ENCODE measurements at regions not wholly inside any gene's neighbourhood (a gene's known extent, or its start where the extent isn't known, plus 50 kb on each side); places are given as distances from the start of the nearest gene placed in this dataset.

DNA sequence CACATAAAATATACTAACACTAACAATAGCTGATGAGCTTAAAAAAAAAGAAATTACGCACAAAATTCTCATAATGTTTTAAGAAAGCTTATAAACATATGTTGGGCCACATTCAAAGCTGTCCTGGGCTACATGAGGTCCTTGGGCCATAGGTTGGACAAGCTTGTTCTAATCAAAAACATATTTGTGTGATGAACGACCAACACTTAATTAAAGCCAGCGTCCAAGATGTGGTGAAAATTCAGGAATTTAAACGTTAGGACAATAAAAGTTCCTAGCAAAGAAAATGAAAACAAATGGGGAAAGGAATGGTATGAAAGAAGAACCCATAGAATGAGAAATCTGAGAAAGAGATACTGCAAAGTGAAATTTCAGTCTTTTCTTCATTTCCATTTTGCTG is 429.6 kb upstream of the DMAC1 start (continued):
- TF ChIP-seq TAF1 (conservative IDR thresholded peaks at IDR 0.05) (no peak), NR2F2 (IDR thresholded peaks at IDR 0.05) (no peak), YY1 (IDR thresholded peaks at IDR 0.05) (no peak)

DNA sequence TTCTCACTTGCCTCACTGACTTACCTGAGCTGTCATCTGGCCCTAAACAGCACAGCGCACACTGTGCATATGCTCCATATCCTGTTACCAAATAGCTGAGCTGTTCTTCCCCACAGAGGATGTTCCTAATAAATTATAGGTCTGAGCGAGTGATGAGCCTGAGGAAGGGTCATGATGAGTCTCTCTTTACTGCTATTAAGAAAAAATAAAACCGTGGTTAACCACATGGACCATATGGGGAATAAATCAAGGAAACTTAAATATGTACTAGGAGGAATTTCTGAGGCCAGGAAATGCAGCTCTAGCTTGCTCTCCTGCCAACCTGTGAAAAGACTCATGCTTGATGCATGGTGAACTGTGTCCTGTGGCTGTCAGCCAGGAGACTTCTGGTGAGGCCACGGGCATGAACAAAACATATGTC is 424.8 kb upstream of the DMAC1 start:
- no peak overlapping the region for H3K27ac ChIP-seq (ENCODE audit: low read depth in 1 of 2, low read length in 2 of 2)
- no peaks in the 10 kb centered on the region for H3K9me3 ChIP-seq (ENCODE audit: control insufficient read depth in 4 of 4, low read length in 3 of 4)
- no peak overlapping the region for H3K4me3 ChIP-seq (ENCODE audit: low read depth in 1 of 3, low read length in 3 of 3)
- no peaks in the 10 kb centered on the region for H3K36me3 ChIP-seq (ENCODE audit: control insufficient read depth in 4 of 4, insufficient read depth in 3 of 4, low read depth in 1 of 4, low read length in 3 of 4)
- WGBS, result 72% methylated on average over 4 of the region's 4 CpGs
- H3K27me3 ChIP-seq (ENCODE audit: control insufficient read depth in 4 of 4, insufficient read depth in 4 of 4, low read length in 3 of 4), result no peaks in the 10 kb centered on the region
- no peaks in the 10 kb centered on the region for H3K4me1 ChIP-seq (ENCODE audit: control insufficient read depth in 4 of 4, insufficient read depth in 4 of 4, low read length in 3 of 4)
- no peak overlapping the region for H3K9ac ChIP-seq (ENCODE audit: low read depth in 1 of 2, low read length in 2 of 2)
- no peak for DNase-seq (ENCODE audit: low spot score)
- no peak for TF ChIP-seq YY1 (IDR thresholded peaks at IDR 0.05)
- no peak for TF ChIP-seq RXRA (IDR thresholded peaks at IDR 0.05)

DNA sequence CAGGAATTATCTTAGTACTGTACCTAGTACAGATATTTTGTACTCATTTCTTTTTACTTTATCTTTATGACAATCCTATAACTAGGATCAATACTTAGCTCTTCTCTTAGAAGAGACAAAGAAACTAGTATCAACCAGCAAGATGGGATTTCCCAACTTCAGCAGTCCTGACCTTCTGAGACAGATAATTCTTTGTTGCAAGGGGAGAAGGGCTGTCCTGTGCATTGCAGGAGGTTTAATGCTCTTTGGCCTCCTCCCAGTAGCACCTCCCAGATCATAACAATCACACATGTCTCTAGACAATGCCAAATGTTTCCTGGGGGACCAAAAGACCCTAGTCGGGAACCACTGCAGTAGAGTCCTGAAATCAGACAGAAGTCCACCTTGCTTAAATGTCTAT is 424.3 kb upstream of the DMAC1 start:
- Histone ChIP-seq H3K4me1 (ENCODE audit: control insufficient read depth in 4 of 4, insufficient read depth in 4 of 4, low read length in 3 of 4) (no peaks in the 10 kb centered on the region), H3K9me3 (ENCODE audit: control insufficient read depth in 4 of 4, low read length in 3 of 4) (no peaks in the 10 kb centered on the region), H3K4me3 (ENCODE audit: low read depth in 1 of 3, low read length in 3 of 3) (no peak overlapping the region), H3K27ac (ENCODE audit: low read depth in 1 of 2, low read length in 2 of 2) (no peak overlapping the region), H3K9ac (ENCODE audit: low read depth in 1 of 2, low read length in 2 of 2) (no peak overlapping the region), H3K36me3 (ENCODE audit: control insufficient read depth in 4 of 4, insufficient read depth in 3 of 4, low read depth in 1 of 4, low read length in 3 of 4) (no peaks in the 10 kb centered on the region), H3K27me3 (ENCODE audit: control insufficient read depth in 4 of 4, insufficient read depth in 4 of 4, low read length in 3 of 4) (no peaks in the 10 kb centered on the region)
- TF ChIP-seq JUND (IDR thresholded peaks at IDR 0.05), result no peak
- TF ChIP-seq RXRA (IDR thresholded peaks at IDR 0.05), result no peak
- TF ChIP-seq, protein P1, sequence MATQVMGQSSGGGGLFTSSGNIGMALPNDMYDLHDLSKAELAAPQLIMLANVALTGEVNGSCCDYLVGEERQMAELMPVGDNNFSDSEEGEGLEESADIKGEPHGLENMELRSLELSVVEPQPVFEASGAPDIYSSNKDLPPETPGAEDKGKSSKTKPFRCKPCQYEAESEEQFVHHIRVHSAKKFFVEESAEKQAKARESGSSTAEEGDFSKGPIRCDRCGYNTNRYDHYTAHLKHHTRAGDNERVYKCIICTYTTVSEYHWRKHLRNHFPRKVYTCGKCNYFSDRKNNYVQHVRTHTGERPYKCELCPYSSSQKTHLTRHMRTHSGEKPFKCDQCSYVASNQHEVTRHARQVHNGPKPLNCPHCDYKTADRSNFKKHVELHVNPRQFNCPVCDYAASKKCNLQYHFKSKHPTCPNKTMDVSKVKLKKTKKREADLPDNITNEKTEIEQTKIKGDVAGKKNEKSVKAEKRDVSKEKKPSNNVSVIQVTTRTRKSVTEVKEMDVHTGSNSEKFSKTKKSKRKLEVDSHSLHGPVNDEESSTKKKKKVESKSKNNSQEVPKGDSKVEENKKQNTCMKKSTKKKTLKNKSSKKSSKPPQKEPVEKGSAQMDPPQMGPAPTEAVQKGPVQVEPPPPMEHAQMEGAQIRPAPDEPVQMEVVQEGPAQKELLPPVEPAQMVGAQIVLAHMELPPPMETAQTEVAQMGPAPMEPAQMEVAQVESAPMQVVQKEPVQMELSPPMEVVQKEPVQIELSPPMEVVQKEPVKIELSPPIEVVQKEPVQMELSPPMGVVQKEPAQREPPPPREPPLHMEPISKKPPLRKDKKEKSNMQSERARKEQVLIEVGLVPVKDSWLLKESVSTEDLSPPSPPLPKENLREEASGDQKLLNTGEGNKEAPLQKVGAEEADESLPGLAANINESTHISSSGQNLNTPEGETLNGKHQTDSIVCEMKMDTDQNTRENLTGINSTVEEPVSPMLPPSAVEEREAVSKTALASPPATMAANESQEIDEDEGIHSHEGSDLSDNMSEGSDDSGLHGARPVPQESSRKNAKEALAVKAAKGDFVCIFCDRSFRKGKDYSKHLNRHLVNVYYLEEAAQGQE (IDR thresholded peaks at IDR 0.05), result no peak
- TF ChIP-seq, protein P2, sequence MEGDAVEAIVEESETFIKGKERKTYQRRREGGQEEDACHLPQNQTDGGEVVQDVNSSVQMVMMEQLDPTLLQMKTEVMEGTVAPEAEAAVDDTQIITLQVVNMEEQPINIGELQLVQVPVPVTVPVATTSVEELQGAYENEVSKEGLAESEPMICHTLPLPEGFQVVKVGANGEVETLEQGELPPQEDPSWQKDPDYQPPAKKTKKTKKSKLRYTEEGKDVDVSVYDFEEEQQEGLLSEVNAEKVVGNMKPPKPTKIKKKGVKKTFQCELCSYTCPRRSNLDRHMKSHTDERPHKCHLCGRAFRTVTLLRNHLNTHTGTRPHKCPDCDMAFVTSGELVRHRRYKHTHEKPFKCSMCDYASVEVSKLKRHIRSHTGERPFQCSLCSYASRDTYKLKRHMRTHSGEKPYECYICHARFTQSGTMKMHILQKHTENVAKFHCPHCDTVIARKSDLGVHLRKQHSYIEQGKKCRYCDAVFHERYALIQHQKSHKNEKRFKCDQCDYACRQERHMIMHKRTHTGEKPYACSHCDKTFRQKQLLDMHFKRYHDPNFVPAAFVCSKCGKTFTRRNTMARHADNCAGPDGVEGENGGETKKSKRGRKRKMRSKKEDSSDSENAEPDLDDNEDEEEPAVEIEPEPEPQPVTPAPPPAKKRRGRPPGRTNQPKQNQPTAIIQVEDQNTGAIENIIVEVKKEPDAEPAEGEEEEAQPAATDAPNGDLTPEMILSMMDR (IDR thresholded peaks at IDR 0.05; ENCODE audit: low read depth, low read length, missing input control), result no peak
- no peak for TF ChIP-seq TAF1 (conservative IDR thresholded peaks at IDR 0.05)
- TF ChIP-seq SP1 (IDR thresholded peaks at IDR 0.05), result no peak
- TF ChIP-seq NR2F2 (IDR thresholded peaks at IDR 0.05), result no peak
- no peak for TF ChIP-seq FOXA2 (IDR thresholded peaks at IDR 0.05)
- TF ChIP-seq YY1 (IDR thresholded peaks at IDR 0.05), result no peak
- TF ChIP-seq EGR1 (IDR thresholded peaks at IDR 0.05; ENCODE audit: low read depth in 2 of 2), result no peak
- DNase-seq (ENCODE audit: low spot score), result no peak
- WGBS, result 76% methylated on average over 1 of the region's 1 CpG

DNA sequence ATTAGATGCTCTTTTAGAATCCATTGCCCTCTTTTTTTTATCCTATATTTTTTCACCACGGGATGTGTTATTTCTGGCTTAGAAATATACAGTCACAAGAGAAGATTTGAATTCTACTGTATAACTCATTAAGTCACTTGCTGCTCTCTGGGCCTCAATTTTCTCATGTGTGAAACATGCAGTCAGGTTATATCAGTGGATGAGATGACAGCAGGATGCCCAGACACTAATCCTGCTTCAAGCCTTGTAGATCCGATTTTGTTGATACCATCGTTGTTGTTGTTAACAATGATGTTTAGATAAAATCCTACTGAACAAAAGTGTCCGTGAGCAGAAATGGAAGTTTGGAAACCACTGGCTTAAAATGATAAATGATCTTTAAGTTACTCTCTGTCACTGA is 421.9 kb upstream of the DMAC1 start:
- Histone ChIP-seq H3K9ac (ENCODE audit: low read depth in 1 of 2, low read length in 2 of 2) (no peak overlapping the region), H3K36me3 (ENCODE audit: control insufficient read depth in 4 of 4, insufficient read depth in 3 of 4, low read depth in 1 of 4, low read length in 3 of 4) (no peaks in the 10 kb centered on the region), H3K27ac (ENCODE audit: low read depth in 1 of 2, low read length in 2 of 2) (no peak overlapping the region), H3K4me1 (ENCODE audit: control insufficient read depth in 4 of 4, insufficient read depth in 4 of 4, low read length in 3 of 4) (no peaks in the 10 kb centered on the region), H3K4me3 (ENCODE audit: low read depth in 1 of 3, low read length in 3 of 3) (no peak overlapping the region), H3K9me3 (ENCODE audit: control insufficient read depth in 4 of 4, low read length in 3 of 4) (peaks cover 0 to 3% (median 0%) of the 10 kb centered on the region in 4 donors), H3K27me3 (ENCODE audit: control insufficient read depth in 4 of 4, insufficient read depth in 4 of 4, low read length in 3 of 4) (peaks cover 0 to 4% (median 0%) of the 10 kb centered on the region in 4 donors)
- DNase-seq (ENCODE audit: low spot score), result no peak
- WGBS, result 44% methylated on average over 4 of the region's 4 CpGs
- TF ChIP-seq, protein P3, sequence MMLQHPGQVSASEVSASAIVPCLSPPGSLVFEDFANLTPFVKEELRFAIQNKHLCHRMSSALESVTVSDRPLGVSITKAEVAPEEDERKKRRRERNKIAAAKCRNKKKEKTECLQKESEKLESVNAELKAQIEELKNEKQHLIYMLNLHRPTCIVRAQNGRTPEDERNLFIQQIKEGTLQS (IDR thresholded peaks at IDR 0.05), result no peak
- TF ChIP-seq, protein P4, sequence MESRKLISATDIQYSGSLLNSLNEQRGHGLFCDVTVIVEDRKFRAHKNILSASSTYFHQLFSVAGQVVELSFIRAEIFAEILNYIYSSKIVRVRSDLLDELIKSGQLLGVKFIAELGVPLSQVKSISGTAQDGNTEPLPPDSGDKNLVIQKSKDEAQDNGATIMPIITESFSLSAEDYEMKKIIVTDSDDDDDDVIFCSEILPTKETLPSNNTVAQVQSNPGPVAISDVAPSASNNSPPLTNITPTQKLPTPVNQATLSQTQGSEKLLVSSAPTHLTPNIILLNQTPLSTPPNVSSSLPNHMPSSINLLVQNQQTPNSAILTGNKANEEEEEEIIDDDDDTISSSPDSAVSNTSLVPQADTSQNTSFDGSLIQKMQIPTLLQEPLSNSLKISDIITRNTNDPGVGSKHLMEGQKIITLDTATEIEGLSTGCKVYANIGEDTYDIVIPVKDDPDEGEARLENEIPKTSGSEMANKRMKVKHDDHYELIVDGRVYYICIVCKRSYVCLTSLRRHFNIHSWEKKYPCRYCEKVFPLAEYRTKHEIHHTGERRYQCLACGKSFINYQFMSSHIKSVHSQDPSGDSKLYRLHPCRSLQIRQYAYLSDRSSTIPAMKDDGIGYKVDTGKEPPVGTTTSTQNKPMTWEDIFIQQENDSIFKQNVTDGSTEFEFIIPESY (IDR thresholded peaks at IDR 0.05), result no peak
- TF ChIP-seq RXRA (IDR thresholded peaks at IDR 0.05), result no peak
- TF ChIP-seq SP1 (IDR thresholded peaks at IDR 0.05), result no peak
- TF ChIP-seq YY1 (IDR thresholded peaks at IDR 0.05), result no peak
- TF ChIP-seq FOXA1 (IDR thresholded peaks at IDR 0.05), result no peak
- no peak for TF ChIP-seq TAF1 (conservative IDR thresholded peaks at IDR 0.05)
- TF ChIP-seq JUND (IDR thresholded peaks at IDR 0.05), result no peak
- TF ChIP-seq HNF4G (IDR thresholded peaks at IDR 0.05), result no peak
- TF ChIP-seq, protein P1 (IDR thresholded peaks at IDR 0.05), result no peak
- no peak for TF ChIP-seq EGR1 (IDR thresholded peaks at IDR 0.05; ENCODE audit: low read depth in 2 of 2)
